ENCODE measurements at regions not wholly inside any gene's neighbourhood (a gene's known extent, or its start where the extent isn't known, plus 50 kb on each side); places are given as distances from the start of the nearest gene placed in this dataset.

DNA sequence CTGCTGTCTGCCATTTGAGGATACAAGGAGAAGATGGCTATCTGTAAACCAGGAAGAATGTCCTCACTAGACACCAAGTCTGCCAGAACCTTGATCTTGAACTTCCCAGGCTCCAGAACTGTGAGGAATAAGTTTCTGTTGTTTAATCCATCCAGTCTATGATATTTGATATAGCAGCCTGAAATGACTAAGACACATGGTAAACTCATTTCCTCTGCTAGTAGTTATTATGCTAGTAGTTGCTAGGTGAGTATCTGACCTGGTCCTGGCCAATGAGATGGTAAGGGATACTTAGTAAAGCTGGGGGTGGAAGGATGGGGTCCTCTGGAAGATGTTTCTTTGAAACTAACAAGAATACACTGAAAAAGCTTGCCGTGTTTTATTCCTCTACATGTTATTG lies 280.7 kb upstream of the ARHGEF26 start:
- CTCF ChIA-PET: no interaction called here
- no TSS peak for BruUV-seq (replicated peaks)
- Histone ChIP-seq H3K36me3 (ENCODE audit: insufficient read depth, low read length, poor library complexity, severe bottlenecking) (no peaks in the 10 kb centered on the region), H3K4me1 (ENCODE audit: insufficient read depth, low read length, poor library complexity, severe bottlenecking) (no peaks in the 10 kb centered on the region), H3K4me3 (ENCODE audit: low read depth, low read length, poor library complexity, severe bottlenecking) (no peak overlapping the region), H3K27ac (ENCODE audit: low read depth, low read length, poor library complexity, severe bottlenecking) (no peak overlapping the region), H3K27me3 (replicated peaks; ENCODE audit: insufficient read depth, low read depth, low read length, poor library complexity) (no peaks in the 10 kb centered on the region), H3K9me3 (ENCODE audit: low read depth, low read length, poor library complexity, severe bottlenecking) (no peaks in the 10 kb centered on the region)
- intact Hi-C loops (cut with micrococcal nuclease; ENCODE audit: unreplicated experiment): no loop called here
- POLR2A ChIA-PET (ENCODE audit: low non-redundant PET): no interaction called here
- TF ChIP-seq CTCF (conservative IDR thresholded peaks at IDR 0.05; ENCODE audit: low read depth, low read length) (no peak), EZH2 (IDR thresholded peaks at IDR 0.05; ENCODE audit: borderline replicate concordance, low read depth, low read length, poor library complexity, severe bottlenecking) (no peak)
- DNase-seq (ENCODE audit: low spot score): no peak

DNA sequence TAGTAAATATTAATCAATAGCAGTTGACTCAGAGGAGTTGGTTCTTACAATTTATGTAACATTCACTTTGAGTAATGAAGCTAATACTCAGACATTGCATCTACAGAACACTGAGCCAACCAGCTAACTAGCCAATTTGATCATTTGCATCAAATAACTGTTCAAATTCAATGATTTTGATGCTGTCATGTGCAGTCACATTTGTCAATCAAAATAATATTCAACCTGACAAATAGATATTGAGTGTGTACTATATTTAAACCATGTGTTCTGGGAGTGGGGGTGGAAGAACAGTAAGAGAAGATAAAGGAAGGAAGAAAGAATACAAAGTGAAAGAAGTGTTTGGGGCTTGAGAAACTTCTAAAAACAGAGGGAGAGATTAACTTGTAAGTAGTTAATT lies 277.2 kb upstream of the ARHGEF26 start:
- intact Hi-C loops (cut with micrococcal nuclease; ENCODE audit: unreplicated experiment): no loop called here
- no TSS peak for BruUV-seq (replicated peaks)
- Histone ChIP-seq H3K4me1 (ENCODE audit: insufficient read depth, low read length, poor library complexity, severe bottlenecking) (no peaks in the 10 kb centered on the region), H3K36me3 (ENCODE audit: insufficient read depth, low read length, poor library complexity, severe bottlenecking) (no peaks in the 10 kb centered on the region), H3K27ac (ENCODE audit: low read depth, low read length, poor library complexity, severe bottlenecking) (no peak overlapping the region), H3K4me3 (ENCODE audit: low read depth, low read length, poor library complexity, severe bottlenecking) (no peak overlapping the region), H3K27me3 (replicated peaks; ENCODE audit: insufficient read depth, low read depth, low read length, poor library complexity) (no peaks in the 10 kb centered on the region), H3K9me3 (ENCODE audit: low read depth, low read length, poor library complexity, severe bottlenecking) (no peaks in the 10 kb centered on the region)
- no peak for DNase-seq (ENCODE audit: low spot score)
- no peak for TF ChIP-seq EZH2 (IDR thresholded peaks at IDR 0.05; ENCODE audit: borderline replicate concordance, low read depth, low read length, poor library complexity, severe bottlenecking)
- TF ChIP-seq CTCF (conservative IDR thresholded peaks at IDR 0.05; ENCODE audit: low read depth, low read length): no peak
- ChIA-PET CTCF (no interaction called here), POLR2A (ENCODE audit: low non-redundant PET) (no interaction called here)

DNA sequence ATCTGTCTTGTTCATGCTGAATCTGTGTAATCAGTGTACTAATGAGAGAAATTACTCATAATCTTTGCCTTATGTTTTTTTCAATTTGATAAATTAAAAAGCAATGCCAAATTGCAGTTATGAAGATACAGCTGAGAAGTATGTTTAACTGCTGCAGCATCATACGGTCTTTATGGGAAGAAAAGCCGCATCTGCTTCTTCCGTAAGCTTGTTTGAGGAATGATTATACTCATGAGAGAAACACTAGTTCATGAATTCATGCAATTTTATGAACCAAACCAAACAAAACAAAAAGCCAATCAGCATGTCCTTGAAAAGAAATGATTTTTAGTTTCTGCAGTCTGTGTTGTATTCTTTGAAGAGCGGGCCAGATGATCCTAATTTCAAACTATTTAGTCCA lies 275.9 kb upstream of the ARHGEF26 start:
- TF ChIP-seq EZH2 (IDR thresholded peaks at IDR 0.05; ENCODE audit: borderline replicate concordance, low read depth, low read length, poor library complexity, severe bottlenecking): no peak
- TF ChIP-seq CTCF (conservative IDR thresholded peaks at IDR 0.05; ENCODE audit: low read depth, low read length): no peak
- H3K36me3 ChIP-seq (ENCODE audit: insufficient read depth, low read length, poor library complexity, severe bottlenecking): no peaks in the 10 kb centered on the region
- H3K27ac ChIP-seq (ENCODE audit: low read depth, low read length, poor library complexity, severe bottlenecking): no peak overlapping the region
- no TSS peak for BruUV-seq (replicated peaks)
- ChIA-PET CTCF (no interaction called here), POLR2A (ENCODE audit: low non-redundant PET) (no interaction called here)
- no peak overlapping the region for H3K4me3 ChIP-seq (ENCODE audit: low read depth, low read length, poor library complexity, severe bottlenecking)
- DNase-seq (ENCODE audit: low spot score): no peak
- H3K4me1 ChIP-seq (ENCODE audit: insufficient read depth, low read length, poor library complexity, severe bottlenecking): no peaks in the 10 kb centered on the region
- H3K27me3 ChIP-seq (replicated peaks; ENCODE audit: insufficient read depth, low read depth, low read length, poor library complexity): no peaks in the 10 kb centered on the region
- intact Hi-C loops (cut with micrococcal nuclease; ENCODE audit: unreplicated experiment): no loop called here
- H3K9me3 ChIP-seq (ENCODE audit: low read depth, low read length, poor library complexity, severe bottlenecking): no peaks in the 10 kb centered on the region
